Mucosa of descending colon (tissue), 3 donors: ENCODE measurements at regions not wholly inside any gene's neighbourhood (a gene's known extent, or its start where the extent isn't known, plus 50 kb on each side); places are given as distances from the start of the nearest gene placed in this dataset.

Experiments used
- ATAC-seq: fragments of 200-7000 bp; cut with Tn5 transposase; one replicate; pipeline ENCODE4 v1.9.1; 2020; ENCODE audit warnings: mild to moderate bottlenecking, moderate library complexity
- DNase-seq, 3 donors: peaks; one replicate each; pipeline ENCODE4 v3.0.0-alpha.2; 2020
- H3K36me3 ChIP-seq: fragments of 200-600 bp; one replicate; pipeline ENCODE4 v1.8.0; 2021; ENCODE audit warnings: low read depth, mild to moderate bottlenecking
- H3K4me1 ChIP-seq: fragments of 200-600 bp; one replicate; pipeline ENCODE4 v1.8.0; 2021; ENCODE audit warnings: low read depth, mild to moderate bottlenecking
- H3K4me3 ChIP-seq: fragments of 200-600 bp; one replicate; pipeline ENCODE4 v1.8.0; 2021; ENCODE audit warnings: mild to moderate bottlenecking
- H3K9me3 ChIP-seq: fragments of 200-600 bp; one replicate; pipeline ENCODE4 v1.8.0; 2021; ENCODE audit warnings: mild to moderate bottlenecking
- CTCF ChIP-seq: fragments of 200-600 bp; IDR thresholded peaks from one replicate; pipeline ENCODE4 v1.8.0; 2022; ENCODE audit warnings: antibody characterized with exemption, mild to moderate bottlenecking
- intact Hi-C, 2 donors: fragments of 100-400 bp; cut with DNase I in 1 of 2; cut with micrococcal nuclease in 1 of 2; formaldehyde crosslinking; loops; one replicate each; pipeline versions ENCODE4 v1.11.0 to v1.11.1; 2022; cut with DNase I, micrococcal nuclease
- donor health status: DM: no; HTN: no; CAD: no; lungs with moderate emphysema.
- donor health status: DM: no; HTN: no; CAD: no.
- donor health status: DM: no; HTN: yes; CAD: no.

DNA sequence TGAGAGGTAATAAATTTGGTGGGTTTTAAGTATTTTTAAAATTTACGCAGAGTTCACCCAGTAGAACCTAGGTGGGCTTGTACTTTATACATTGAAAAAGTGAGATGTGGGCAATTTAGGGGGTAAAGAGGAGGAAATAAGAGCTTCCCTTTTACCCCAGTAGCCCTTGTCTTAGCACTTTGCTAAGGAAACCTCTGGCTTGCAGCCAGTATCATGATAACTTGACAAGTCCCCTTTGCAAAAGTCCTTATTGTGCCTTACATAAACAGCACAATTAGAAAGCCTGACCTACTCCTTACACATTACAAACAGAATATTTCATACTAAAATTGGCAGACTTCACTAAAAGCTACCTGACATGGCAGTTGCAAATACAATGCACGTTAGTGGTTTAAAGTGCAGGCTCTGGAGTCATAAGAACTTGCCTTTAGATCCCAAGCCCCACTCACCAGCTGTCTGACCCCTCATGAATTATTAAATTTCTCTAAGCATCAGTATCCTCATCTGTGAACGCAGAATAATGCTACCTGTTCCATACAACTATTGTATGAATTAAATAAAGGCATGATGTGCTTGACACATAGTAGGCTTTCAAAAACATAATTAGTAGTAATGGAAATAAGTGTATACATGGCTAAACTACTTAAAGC is 53.2 kb upstream of the NELL2 start:
- Histone ChIP-seq H3K4me1 (no peaks in the 10 kb centered on the region), H3K36me3 (no peaks in the 10 kb centered on the region), H3K9me3 (no peaks in the 10 kb centered on the region), H3K4me3 (no peak overlapping the region)
- DNase-seq (no peak), ATAC-seq (no peak)
- intact Hi-C loops = no loop called here
- TF ChIP-seq CTCF = no peak
